CD4-positive, alpha-beta T cell treated with Interleukin-1 beta for 1 hour (primary cell): ENCODE measurements at regions not wholly inside any gene's neighbourhood (a gene's known extent, or its start where the extent isn't known, plus 50 kb on each side); places are given as distances from the start of the nearest gene placed in this dataset.

ENCODE experiments used
- DNase-seq, 2 donors: peaks; one replicate each; pipeline ENCODE4 v3.0.0-alpha.2; 2020 to 2022

DNA sequence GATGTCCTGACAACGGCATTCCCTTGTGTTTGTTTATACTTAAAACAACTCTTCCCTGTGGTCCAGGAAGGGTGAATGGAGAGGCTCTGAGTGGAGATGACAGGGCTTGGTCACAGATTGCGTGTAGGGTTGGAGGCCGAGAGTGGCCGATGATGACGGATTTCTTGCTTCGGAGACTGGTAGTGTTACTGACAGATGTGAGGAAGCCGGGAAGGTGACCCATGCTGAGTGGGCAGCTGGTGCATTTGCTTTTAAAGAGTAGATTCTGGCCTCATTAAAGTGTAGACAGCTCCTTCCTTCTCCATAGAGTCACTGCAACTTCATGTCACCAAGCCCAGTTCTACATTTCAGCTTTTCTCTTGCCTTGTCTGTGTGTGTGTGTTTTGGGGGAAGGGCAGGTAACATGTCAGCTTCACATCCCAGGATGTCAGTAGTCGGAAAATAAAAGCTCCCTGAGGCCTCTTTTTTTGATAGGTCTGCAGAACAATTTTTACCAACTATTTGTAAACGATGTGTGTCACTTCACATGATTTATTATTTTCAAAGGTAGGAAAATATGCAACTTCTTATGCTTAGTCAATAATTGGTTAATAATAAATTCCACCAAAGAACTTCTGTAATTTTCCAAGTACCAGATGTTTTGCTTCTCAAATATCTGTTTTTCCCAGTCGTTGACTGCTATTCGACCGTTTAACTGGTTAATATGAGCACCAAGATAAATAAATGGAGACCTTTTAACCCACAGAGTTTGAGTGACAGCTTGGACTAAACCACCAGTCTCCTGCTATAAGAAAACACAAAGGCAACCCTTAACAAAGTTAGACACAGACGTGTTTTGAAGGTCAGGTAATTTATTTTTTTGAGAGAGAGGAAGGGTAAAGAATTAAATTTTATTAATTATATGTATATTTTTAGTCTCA, 436.9 kb downstream of the SLC4A3 start:
- DNase-seq: no peak

DNA sequence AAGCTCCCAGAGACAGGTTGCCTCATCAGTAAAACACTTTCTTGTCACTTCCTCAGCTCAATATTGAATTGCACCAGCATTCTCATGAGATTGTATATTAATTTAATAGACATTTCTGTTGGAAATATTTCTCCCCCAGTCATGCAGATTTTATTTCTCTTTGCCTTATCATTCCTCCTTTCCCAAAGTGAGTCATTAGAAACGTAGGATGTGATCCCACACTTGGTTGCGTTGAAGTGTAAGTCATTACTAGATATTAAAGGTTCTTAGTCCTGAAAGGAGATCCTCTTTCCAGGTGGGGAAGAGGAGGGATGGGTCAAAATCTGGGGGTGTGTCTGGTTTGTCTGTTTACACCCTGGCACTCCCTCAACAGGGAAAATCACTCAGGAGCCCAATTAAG, 438.2 kb downstream of the SLC4A3 start:
- no peak for DNase-seq

DNA sequence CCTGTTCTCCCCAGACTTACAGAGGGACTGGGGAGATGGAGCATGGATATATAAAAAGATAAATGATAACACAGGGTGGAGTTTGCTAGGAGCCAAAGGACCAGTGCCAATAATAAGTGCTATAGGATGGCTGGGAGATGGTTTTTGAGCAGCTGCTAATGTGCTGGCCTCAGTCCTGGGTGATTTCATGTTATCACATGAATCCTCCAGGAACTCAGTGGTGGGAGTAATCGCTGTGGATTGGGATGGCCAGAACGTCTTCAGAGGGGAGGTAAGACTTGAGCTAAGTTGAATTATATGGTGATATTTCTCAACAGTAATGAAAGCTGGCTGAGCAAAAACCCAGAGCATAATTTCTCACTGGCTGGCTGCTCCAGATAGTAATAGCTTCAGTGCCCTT, 441.4 kb downstream of the SLC4A3 start:
- DNase-seq: no peak

DNA sequence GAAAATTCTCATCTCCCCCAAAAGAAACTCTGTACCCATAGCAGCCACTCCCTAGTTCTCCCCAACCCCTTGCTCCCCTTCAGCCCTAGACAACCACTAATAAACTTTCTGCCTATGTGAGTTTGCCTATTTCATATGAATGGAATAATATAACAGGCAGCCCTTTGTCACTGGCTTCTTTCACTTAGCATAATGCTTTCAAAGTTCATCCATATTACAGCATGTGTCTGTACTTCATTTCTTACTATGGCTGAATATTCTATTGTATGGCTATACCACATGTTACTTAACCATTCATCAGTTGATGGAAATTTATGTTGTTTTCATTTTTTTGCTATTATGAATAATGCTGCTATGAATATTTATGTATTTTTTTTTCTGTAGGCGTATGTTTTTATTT, 442.9 kb downstream of the SLC4A3 start:
- DNase-seq: no peak

DNA sequence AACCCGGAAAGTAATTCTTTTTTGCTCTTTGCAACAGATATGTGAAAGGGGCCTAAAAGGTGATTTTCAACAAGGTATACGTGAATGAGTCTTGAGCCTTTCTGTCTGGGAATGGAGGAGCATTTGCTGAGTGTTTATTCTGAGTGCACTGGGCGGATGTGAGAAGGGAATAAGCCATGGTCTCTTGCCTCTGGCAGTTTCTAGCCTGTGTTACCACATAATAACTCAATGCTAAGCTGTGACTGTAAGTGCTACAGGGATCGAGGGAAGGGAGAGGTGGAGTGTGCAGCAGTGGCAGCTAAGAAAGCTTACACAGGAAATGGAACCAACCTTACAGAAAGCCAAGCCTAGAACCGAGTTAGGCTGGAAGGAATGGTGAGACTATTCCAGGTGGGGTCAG, 444.3 kb downstream of the SLC4A3 start:
- DNase-seq: no peak

DNA sequence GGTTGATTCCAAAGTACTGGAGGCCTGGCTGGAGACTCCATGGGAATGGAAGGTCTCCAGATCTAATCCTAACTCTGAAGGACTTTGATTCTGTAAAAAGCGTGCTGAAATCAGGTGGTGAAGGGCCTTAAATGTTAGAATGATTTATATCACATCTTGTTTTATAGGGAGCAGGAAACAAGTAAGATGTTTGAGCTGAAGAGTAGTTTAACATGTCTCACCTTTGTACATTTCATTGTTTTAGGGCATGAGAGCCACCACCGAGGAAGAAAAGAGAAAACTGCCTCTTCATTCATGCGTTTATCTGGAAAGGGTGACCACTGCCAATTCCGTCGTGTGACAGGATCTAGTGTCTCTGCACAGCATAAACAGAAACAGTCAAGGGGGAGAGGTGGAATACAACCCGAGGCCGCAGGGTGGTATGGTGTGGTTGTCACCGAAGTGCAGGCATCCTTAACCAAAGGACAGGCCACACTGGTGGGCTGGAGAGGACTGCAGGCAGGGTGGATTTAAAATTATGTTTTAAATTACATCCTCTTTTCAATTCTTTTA, 445.3 kb downstream of the SLC4A3 start:
- no peak for DNase-seq

DNA sequence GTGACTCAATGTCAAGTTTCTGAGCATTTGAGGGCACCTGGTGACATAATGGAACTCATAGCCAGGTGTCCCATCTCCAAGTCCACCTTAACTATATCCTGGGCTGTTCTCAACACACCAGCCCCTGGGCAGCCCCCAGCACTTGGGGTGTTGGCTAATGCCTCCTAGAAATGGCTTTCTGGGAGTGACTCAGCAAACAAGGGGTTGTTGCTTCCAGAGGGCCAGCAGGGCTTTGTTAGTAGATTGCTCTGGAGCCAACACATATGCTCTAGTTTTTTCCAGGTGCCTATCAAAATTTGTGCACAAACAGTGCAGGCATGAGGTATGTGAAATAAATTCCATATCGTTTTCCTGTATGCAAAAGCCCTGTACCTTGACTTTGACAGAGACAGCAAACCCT, 448.4 kb downstream of the SLC4A3 start:
- no peak for DNase-seq

DNA sequence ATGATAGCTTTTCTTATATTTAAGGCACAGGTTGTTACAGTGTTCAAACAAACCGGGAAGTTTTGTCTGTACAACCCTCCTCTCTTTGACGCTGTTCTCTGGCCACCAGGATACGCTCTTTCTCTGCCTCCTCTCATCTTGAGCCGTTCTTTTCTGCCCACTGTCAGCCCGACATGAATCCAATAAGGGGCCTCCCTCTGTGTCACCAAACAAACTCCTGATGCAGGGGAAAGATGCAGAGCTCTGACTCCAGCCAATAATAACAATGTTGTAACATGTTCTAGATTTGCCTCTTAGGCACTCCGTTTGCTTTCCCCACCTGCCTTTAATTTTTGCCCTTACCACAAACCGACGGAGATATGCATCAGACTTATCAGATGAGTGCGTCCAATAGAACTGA, 449.3 kb downstream of the SLC4A3 start:
- no peak for DNase-seq

DNA sequence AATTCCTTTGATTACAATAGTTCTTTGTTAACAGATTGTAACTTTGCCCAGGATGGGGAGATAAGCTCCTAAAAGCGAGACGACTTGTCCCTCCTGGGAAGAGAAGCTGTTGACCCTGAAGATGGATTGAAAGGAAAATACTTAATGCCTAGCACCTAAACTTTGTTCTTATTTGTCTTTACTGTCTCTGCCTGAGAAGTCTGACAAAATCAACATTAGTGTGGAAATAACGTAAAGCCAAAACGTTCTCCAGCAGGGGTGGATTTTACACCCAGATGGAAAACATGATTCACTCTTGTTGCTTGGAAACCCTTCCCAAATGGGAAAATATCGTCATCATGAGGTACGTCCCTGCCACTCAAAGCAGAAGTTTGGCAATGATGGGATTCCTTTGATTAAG, 450.1 kb downstream of the SLC4A3 start:
- no peak for DNase-seq

DNA sequence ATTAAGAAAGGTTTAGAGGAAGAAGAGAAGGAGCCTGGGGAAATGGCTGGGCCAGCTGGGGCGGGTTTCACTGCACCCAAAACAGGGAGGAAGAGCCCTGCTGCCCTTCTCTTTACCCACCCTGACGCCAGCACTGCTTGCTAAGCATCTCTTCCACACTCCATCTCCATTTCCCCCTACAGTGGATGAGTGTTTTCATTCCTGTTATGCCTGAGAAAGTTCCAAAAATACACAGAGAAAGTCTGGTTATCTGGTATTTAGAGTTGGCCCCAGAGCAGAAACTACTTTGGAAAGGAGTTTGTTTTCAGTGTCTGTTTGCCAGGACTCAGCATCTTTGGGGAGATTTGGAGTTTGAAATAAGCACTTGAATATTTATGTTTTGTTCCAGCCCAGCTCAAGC, 451.0 kb downstream of the SLC4A3 start:
- no peak for DNase-seq

DNA sequence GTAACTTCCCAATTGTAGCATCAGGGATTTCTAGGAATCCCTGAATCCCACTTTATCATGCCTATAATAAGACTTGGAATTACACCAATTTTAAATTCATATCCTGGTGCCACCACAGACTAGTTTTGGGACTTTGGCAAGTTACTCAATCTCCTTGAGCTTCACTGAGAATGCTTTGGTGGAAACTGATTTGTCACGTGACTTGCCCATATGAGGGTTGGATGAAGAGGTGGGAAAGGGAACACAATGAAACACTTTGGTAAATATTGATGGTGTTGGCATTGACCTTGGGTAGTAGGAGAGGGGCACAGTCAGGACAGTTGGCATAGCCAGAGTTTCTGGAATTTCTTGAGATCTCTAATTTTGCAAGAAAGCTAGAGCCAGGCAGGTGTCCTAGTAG, 452.2 kb downstream of the SLC4A3 start:
- no peak for DNase-seq

DNA sequence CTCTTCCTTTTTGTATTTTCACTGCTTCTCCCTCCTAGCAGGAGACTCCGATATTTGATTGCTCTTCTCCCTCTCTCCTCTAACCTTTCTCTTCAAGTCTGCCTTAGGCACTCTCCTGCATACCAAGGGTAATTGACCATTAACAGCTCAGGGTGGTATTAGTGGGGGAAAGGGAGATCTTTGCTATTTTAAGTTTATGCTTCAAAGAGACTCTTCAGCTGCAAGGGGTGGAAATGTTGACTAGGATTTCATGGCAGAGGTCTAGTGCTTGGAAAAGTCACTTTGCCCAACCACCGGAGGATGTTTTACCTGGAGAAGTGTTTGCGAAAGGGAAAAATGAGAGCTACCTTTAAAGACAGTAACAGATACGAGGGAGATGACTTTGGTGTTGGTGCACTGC, 453.7 kb downstream of the SLC4A3 start:
- no peak for DNase-seq

DNA sequence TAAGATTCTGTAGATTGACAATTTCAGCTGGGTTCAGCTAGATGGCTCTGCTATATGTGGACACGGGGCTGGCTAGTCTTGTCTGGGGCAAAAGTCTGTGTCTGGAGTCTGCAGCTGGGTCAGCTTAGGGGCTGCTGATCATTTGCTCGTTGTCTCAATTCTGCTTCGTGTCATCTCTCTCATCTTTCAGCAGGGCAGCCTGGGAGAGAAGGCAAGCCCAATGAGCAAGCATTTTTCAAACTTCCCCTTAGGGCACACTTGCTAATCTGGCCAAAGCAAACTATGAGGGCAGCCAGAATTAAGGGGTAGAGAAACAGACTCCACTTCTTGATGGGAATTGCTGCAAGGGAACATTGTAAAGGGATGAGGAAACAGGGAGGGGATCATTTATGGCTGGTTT, 462.6 kb downstream of the SLC4A3 start:
- DNase-seq: no peak

DNA sequence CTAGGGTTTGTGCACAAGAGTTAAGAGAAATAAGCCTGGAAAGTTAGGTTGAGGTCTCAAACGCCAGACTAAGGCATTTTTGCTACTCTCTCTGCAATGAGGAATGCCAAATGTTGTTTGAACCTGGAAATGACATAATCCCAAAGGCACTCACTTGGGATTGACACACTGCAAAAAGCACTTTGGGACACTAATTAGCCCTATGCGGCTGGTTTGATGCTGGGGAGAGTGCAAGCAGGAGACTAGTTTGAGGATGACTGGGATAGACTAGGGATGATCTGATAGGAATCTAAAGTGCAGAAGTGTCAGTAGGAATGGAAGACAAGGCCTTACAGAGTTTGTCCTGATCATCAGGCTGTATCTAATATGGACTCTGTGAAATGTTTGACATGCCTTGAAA, 469.0 kb downstream of the SLC4A3 start:
- DNase-seq: no peak

DNA sequence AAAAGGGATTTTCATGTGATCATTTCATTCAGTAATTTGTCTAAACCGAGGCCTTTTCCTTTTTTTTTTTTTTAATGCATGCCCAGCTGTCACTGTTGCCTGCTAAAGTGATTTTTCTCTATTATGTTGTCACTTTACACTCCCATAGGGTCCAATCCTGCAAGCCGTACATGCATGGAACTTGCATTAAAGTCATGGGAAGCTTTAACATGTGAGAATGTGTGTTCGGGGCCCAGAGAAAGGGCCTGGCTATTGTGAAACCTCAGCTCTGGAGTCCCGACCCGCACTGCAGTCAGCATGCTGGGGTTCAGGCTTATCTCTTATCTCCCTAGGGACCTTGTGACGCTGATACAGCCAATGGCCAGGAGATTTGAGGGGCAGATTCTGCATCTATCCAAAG, 474.6 kb downstream of the SLC4A3 start:
- DNase-seq: no peak

DNA sequence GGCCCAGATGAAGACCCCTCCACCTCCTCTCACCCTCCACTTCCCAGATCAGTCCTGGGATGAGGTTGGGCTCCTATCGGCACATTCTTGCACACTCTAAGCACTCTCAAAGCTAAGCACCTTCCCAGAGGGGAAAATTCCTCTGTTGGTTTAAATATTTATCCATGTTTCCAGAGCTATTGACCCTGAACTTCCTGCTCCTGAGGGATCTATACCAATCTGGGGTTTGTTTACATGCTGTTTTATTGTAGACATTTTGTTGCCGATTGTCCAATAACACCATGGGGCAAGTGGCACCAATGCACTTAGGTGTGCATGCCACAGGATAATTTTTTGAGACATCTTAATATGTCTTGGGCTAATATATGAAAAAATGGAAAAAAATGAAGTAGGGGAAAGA, 476.2 kb downstream of the SLC4A3 start:
- DNase-seq: no peak

DNA sequence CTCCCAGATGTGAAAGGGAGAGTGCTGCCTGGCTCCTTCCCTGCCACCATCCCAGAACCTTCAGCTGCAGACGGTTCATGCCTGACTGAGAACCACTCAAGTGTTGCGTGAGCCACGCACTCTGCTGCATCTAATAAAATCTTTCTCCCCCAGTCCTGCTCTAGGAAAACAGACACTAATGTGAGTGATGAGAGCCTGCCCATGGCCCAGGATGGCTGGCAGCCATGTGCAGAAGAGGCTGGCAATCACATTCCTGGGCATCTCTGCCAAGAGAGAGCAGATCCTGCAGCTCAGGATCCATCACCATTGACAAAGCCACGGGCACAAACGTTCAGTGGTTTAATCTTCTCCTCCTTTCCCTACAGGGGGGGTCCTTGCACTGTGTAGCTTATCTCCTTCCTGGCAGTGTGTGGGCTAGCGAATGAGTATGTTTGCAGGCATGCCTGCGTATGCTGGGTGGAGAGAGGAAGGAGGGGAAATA, 477.5 kb downstream of the SLC4A3 start:
- no peak for DNase-seq

DNA sequence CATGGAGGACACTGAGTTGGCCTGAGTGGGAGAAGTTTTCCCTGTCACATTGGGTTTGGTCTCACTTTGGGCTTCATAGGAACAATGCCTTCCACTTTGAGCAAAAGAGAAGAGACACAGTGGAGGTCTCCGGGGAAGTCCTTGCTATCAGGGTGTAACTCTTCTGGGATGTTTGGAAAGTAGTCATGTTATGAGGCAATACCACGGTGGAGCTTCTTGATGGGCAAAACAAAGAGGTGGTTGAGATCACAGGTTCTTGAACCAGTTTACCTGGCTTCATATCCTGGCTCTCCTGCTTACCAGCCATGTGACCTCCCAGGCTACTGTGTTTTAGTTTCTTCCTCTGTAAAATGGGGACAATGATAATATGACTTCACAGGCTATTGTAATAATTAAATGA, 478.6 kb downstream of the SLC4A3 start:
- no peak for DNase-seq

DNA sequence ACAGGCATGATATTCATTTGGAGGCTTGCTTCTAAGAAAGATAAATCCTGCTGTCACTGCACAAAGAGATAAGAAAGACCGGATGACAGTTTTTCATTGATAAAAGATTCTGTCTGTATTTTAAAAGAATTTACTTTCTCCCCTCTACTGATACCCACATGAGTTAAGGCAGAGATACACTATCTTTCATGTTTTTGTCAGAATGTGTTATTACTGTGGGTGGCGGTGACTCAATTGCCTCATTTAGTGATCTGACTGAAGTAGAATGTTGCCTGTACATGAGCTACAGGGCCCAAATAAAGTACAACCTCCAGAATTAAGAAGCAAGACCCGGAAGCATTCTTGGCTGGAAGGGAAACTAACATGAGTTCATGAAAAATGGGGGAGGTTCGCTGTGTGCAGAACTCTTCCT, 480.0 kb downstream of the SLC4A3 start:
- DNase-seq: no peak

DNA sequence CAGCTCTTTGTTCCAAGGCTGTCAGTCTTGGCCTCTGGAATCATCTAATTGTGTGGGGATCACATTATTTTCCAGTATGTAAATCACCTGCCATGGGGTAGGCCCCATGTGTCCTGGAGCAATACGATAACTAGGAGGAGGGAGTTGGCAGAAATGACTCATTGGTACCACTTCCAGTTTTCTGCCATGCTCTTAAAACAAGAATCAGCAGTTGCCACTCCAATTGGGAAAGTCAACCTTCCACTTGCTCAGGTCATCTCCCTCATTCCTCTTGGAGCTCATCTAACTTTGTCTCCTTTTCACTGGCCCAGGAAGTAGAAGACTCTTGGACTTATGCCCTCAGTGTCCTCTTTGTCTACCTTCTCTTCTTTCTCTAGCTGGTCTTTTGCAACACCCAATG, 487.0 kb downstream of the SLC4A3 start:
- no peak for DNase-seq

DNA sequence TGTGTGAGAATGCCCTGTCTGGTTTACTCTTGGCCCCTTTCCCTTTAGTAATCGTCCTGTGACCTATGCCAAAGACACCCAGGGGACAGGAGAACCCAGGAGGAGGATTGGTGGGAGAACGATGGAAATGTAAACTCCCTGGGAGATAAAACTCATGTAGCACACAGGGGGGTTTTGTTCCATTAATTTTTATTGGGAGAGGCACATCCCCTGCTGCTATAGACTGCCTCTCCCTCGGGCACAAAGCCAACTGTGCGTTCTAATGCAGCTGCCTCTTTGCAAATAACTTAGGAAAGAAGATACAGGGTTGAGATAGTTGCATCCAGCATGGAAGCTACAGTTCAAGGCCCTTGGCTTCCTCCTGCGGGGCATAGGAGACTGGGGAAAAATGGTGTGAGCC, 489.6 kb downstream of the SLC4A3 start:
- no peak for DNase-seq

DNA sequence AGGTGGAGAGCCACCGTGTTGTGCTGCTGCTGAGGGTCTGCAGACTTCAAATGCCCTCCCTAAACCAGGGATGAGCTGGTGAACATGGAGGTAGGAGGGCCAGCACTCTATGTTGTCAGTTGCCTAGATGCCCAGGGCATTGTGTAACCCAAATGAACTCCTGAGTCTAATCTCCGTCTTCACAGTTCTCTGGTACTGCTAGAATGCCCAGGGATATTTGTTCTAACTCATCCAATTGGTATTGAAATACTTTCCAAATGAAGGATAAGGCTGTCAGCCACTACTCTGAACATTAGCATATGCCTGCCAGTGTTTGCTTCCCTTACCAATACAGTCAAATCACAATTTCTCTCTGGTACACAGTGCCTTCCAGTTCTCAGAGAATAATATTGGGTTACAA, 492.6 kb downstream of the SLC4A3 start:
- DNase-seq: no peak

DNA sequence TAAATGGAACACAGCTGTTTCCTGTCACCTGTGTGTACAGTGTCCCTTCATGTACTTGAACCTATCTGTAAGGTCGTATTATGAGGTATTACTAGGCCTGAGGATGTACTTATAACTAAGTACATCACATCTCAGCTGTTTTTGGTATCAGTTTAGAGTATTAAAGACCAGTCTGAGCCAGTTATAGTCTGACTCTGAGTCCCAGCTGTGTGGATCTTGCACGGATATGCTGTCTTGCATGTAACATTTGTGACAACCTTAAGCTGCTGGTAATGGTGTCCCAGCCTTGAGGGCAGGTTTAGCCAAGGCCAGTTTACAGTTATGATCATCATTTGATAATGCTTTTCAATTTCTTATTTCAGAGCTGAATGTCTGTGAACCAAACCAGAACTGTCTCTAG, 496.3 kb downstream of the SLC4A3 start:
- DNase-seq: no peak

DNA sequence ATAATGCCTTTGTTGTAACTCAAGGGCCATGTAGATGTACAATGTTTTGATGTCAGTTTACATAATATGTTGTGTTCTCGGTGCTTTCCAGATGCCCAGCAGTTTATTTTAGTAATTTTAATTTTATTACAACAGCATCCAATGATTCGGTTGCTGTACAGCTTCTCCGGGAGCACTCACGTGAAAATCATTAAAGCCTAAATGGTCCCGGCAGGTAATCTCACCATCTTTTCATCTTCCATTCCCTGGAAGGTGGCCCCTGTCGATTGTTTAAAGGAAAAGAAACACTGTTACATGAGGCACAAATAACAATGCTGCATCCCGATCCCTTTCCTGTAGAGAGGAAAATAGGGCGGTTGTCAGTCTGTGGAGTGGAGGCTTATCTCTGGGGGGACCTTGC, 498.1 kb downstream of the SLC4A3 start:
- DNase-seq: no peak

DNA sequence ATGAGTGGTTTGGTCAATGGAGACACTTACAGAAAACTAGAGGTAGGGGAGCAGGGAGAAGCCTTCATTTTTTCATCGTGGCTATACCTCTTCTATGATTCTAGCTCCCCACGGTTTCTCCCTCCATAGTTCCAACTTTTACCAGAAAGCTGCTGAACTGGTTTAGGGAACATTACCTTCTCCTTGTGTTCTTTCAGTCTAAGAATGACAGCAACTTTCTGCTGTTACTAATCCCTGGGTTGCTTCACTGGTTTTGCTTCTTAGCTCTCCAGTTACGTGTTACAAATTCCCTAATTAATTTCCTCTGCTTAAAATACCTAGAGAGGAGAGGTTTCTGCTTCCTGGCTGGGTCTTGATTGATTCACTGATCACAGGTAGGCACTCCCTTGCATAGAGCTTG, 499.9 kb downstream of the SLC4A3 start:
- no peak for DNase-seq
